Uterus (tissue), 2 donors: ENCODE measurements at regions not wholly inside any gene's neighbourhood (a gene's known extent, or its start where the extent isn't known, plus 50 kb on each side); places are given as distances from the start of the nearest gene placed in this dataset.

Source experiments
- CTCF ChIP-seq, 4 experiments: fragments of 200-600 bp in 2 of 4; fragments of 450-650 bp in 2 of 4; sonication (generic) in 2 of 4; IDR thresholded peaks; one replicate each; pipeline ENCODE4 v1.5.1; 2016 to 2019; ENCODE audit warnings: antibody characterized with exemption in 4 of 4, mild to moderate bottlenecking in 2 of 4, moderate library complexity in 1 of 4
- POLR2A ChIP-seq, 2 donors: fragments of 450-650 bp; IDR thresholded peaks; one replicate each; pipeline ENCODE4 v1.6.1; 2016; ENCODE audit warnings: antibody characterized with exemption in 2 of 2, mild to moderate bottlenecking in 1 of 2, moderate library complexity in 1 of 2

- TF ChIP-seq CTCF (IDR thresholded peaks at IDR 0.05) = no peak
- TF ChIP-seq POLR2A (IDR thresholded peaks at IDR 0.05) = no peak
Measured at GRCh38 chr18:42437001-42437400, 482.0 kb downstream of the PIK3C3 start.
